Erythroblast (primary cell): ENCODE measurements at regions not wholly inside any gene's neighbourhood (a gene's known extent, or its start where the extent isn't known, plus 50 kb on each side); places are given as distances from the start of the nearest gene placed in this dataset.

Experiments
- GATA1 ChIP-seq: IDR thresholded peaks from 2 replicates; pipeline ENCODE4 v1.6.1; 2011; ENCODE audit warnings: low read depth, mild to moderate bottlenecking, control low read depth, low read length, moderate library complexity
- POLR2A ChIP-seq: IDR thresholded peaks from 2 replicates; pipeline ENCODE4 v1.6.1; 2011; ENCODE audit warnings: mild to moderate bottlenecking, low read length

DNA sequence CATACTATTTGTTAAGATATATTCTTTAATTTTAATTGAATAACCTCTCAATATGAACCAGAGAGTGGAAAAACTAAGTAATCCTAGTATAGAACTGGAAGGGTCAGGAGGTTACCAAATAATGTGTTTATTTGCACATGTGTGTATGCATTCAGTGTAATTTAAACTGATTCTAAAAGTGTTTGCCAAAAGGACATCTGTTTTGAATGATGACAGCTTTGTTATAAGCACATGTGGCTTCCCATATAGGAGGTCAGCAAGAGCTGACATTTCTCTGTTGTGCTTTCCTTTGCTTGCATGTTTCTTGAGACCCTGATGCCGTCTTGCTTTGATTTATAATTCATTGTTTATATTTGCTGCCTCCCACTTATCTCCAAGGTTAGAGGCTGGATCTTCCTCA is 383.4 kb downstream of the BRINP1 start:
- TF ChIP-seq POLR2A (no peak), GATA1 (no peak)
